KMS-11 (cell line): ENCODE measurements at regions not wholly inside any gene's neighbourhood (a gene's known extent, or its start where the extent isn't known, plus 50 kb on each side); places are given as distances from the start of the nearest gene placed in this dataset.

Experiments used
- H2AFZ ChIP-seq: fragments of 200-600 bp; sonication (generic); 2 replicates; pipeline ENCODE4 v1.6.1; 2016; ENCODE audit warnings: antibody characterized with exemption, mixed run types, low read depth
- H3K27ac ChIP-seq: fragments of 200-600 bp; sonication (generic); 2 replicates; pipeline ENCODE4 v1.6.1; 2016; ENCODE audit warnings: mild to moderate bottlenecking, mixed run types
- H3K27me3 ChIP-seq: fragments of 200-600 bp; sonication (generic); 2 replicates; pipeline ENCODE4 v1.6.1; 2017; ENCODE audit warnings: mild to moderate bottlenecking, low read depth, mixed run types, moderate library complexity; ENCODE audit not compliant: insufficient read depth
- H3K36me3 ChIP-seq: fragments of 200-600 bp; sonication (generic); 2 replicates; pipeline ENCODE4 v1.6.1; 2017; ENCODE audit warnings: mild to moderate bottlenecking, mixed run types; ENCODE audit not compliant: insufficient read depth
- H3K4me1 ChIP-seq: fragments of 200-600 bp; sonication (generic); 2 replicates; pipeline ENCODE4 v1.6.1; 2016; ENCODE audit warnings: mild to moderate bottlenecking, low read depth, mixed run types; ENCODE audit not compliant: poor library complexity, severe bottlenecking
- H3K4me2 ChIP-seq: fragments of 200-600 bp; sonication (generic); 2 replicates; pipeline ENCODE4 v1.7.0; 2016; ENCODE audit warnings: mild to moderate bottlenecking, mixed run types
- H3K4me3 ChIP-seq: fragments of 200-600 bp; sonication (generic); IDR thresholded peaks from 2 replicates; pipeline ENCODE4 v1.6.1; 2017; ENCODE audit warnings: low read depth, low read length, mixed read lengths; ENCODE audit not compliant: insufficient read depth
- H3K79me2 ChIP-seq: fragments of 200-600 bp; sonication (generic); 2 replicates; pipeline ENCODE4 v1.6.1; 2016; ENCODE audit warnings: low read depth, mixed run types; ENCODE audit not compliant: insufficient read depth
- H3K9ac ChIP-seq: fragments of 200-600 bp; sonication (generic); 2 replicates; pipeline ENCODE4 v1.6.1; 2016; ENCODE audit warnings: mild to moderate bottlenecking, mixed run types
- H4K20me1 ChIP-seq: fragments of 200-600 bp; sonication (generic); 2 replicates; pipeline ENCODE4 v1.6.1; 2016; ENCODE audit warnings: mild to moderate bottlenecking, mixed run types; ENCODE audit not compliant: insufficient read depth
- TF ChIP-seq, protein P1 (sequence below): fragments of 200-600 bp; sonication (generic); conservative IDR thresholded peaks from 2 replicates; pipeline ENCODE4 v1.6.1; 2017; ENCODE audit warnings: low read depth, mild to moderate bottlenecking, antibody characterized with exemption, low read length, moderate library complexity, mixed read lengths

DNA sequence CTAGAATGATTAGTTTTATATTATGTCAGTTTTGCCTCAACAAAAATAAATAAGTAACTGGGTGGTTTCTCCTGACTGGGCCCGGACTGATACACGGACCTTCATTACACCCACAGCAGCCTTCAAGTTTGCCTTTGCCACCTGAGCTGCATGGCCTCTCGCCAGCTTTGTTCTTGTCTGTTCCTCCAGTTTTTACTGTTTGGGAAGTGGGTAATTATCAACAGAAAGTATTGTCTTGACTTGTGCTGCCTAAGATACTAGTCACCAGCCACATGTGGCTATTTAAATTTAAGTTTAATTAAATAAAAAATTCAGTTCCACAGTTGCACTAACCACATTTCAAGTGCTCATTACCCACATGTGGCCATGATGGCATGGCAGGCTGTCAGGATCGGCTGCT is 74.7 kb upstream of the INTU start:
- no peaks in the 10 kb centered on the region for H3K79me2 ChIP-seq
- H3K9ac ChIP-seq, result no peak overlapping the region
- TF ChIP-seq, protein P1, sequence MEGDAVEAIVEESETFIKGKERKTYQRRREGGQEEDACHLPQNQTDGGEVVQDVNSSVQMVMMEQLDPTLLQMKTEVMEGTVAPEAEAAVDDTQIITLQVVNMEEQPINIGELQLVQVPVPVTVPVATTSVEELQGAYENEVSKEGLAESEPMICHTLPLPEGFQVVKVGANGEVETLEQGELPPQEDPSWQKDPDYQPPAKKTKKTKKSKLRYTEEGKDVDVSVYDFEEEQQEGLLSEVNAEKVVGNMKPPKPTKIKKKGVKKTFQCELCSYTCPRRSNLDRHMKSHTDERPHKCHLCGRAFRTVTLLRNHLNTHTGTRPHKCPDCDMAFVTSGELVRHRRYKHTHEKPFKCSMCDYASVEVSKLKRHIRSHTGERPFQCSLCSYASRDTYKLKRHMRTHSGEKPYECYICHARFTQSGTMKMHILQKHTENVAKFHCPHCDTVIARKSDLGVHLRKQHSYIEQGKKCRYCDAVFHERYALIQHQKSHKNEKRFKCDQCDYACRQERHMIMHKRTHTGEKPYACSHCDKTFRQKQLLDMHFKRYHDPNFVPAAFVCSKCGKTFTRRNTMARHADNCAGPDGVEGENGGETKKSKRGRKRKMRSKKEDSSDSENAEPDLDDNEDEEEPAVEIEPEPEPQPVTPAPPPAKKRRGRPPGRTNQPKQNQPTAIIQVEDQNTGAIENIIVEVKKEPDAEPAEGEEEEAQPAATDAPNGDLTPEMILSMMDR, result no peak
- no peak overlapping the region for H2AFZ ChIP-seq
- no peaks in the 10 kb centered on the region for H3K36me3 ChIP-seq
- H3K27me3 ChIP-seq, result no peaks in the 10 kb centered on the region
- H3K4me3 ChIP-seq, result no peak overlapping the region
- no peak overlapping the region for H3K4me2 ChIP-seq
- no peaks in the 10 kb centered on the region for H4K20me1 ChIP-seq
- no peak overlapping the region for H3K27ac ChIP-seq
- no peaks in the 10 kb centered on the region for H3K4me1 ChIP-seq

DNA sequence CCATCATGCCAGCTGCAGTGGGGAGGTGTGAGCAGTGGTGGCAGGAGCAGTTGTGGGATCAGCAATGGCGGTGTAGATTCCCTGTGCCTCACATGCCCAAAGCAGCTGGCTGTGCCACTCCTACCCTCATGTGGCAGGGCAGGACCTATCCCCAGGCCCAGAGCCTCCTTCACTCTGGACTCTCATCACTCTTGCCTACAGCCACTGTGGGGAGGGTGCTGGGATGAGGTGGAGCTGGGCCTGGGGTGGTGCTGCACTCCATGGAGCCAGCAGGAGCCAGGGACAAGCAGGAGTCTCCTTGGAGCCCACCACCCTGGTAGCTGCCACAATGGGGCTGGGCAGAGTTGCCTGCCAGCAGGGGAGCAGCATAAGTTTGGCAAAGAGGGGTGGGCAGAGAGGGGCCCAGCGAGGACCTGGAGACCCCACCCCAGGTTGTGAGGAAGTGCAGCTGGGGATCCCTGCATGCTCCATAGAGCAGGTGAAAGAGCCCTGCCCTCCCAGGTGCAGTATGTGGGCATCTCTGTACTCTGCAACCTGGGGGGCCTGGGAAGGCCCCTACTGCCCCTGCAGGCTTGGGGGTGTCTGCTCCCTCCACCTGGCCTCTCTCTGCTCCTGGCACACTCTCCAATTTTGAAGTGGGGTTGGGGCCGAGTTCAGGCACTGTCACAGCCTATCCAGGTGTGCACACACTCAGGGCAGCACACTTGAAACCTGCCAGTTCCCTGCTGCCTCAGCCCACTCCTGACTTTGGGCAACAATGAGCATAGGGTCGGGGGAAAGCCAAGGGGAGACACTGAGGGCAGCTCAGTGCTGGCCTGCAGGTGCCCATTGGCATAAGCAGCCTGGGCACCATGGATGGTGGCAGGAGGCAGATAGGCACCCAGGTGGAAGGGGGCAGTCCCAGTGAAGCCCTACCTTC is 74.0 kb upstream of the INTU start:
- H3K79me2 ChIP-seq, result no peaks in the 10 kb centered on the region
- H3K27ac ChIP-seq, result no peak overlapping the region
- no peaks in the 10 kb centered on the region for H3K4me1 ChIP-seq
- H3K9ac ChIP-seq, result no peak overlapping the region
- no peak overlapping the region for H3K4me3 ChIP-seq
- TF ChIP-seq, protein P1, result no peak
- H3K4me2 ChIP-seq, result no peak overlapping the region
- no peaks in the 10 kb centered on the region for H4K20me1 ChIP-seq
- no peaks in the 10 kb centered on the region for H3K36me3 ChIP-seq
- H3K27me3 ChIP-seq, result no peaks in the 10 kb centered on the region
- H2AFZ ChIP-seq, result no peak overlapping the region

DNA sequence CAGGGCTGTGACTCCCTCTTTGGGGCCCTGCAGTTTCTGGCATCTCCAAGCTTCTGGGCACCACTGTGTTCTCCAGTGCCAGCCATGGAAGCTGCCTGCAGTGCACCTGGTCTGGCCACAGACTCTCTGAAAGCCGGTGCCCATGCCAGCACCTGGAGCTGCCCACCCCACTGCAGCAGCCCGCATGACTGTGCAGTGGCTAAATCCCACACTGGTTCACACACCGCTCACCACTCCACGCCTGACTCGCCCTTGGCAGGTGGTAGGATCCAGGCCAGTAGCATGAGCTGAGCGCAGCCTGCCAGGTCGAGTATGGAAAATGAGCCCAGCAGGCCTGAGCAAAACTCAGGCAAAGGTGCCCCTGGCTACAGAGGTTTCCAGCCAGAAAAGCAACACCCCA is 72.8 kb upstream of the INTU start:
- H2AFZ ChIP-seq, result no peak overlapping the region
- TF ChIP-seq, protein P1, result no peak
- H3K27ac ChIP-seq, result no peak overlapping the region

DNA sequence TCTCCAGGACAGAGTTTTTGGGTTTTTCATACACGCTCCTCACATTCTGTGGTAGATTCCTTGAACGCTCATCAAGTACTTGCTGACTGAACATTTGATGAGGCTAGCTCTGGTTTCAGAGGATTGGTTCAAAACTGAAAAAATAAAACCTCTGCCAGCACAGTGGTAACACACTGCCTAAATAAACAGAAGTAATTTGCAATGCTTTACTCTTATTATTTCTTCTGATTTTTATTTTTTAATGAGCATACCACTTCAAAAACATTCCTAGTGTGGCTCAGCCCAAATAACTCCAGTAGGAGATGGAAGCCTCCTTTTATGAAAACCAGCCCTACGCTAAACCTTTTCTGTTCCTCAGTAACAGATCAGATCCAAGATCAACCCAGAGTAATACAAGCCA is 72.0 kb upstream of the INTU start:
- H2AFZ ChIP-seq, result no peak overlapping the region
- no peak overlapping the region for H3K9ac ChIP-seq
- H3K4me2 ChIP-seq, result no peak overlapping the region
- H3K36me3 ChIP-seq, result no peaks in the 10 kb centered on the region
- no peak overlapping the region for H3K4me3 ChIP-seq
- H3K4me1 ChIP-seq, result no peaks in the 10 kb centered on the region
- no peaks in the 10 kb centered on the region for H4K20me1 ChIP-seq
- TF ChIP-seq, protein P1, result no peak
- no peaks in the 10 kb centered on the region for H3K79me2 ChIP-seq
- H3K27ac ChIP-seq, result no peak overlapping the region
- no peaks in the 10 kb centered on the region for H3K27me3 ChIP-seq

More for the DNA sequence above, 72.8 kb upstream of the INTU start:
- Histone ChIP-seq H3K4me1 (no peaks in the 10 kb centered on the region), H3K4me2 (no peak overlapping the region), H3K27me3 (no peaks in the 10 kb centered on the region), H3K79me2 (no peaks in the 10 kb centered on the region), H4K20me1 (no peaks in the 10 kb centered on the region), H3K9ac (no peak overlapping the region), H3K4me3 (no peak overlapping the region), H3K36me3 (no peaks in the 10 kb centered on the region)
